Loucy (cell line): ENCODE measurements at regions not wholly inside any gene's neighbourhood (a gene's known extent, or its start where the extent isn't known, plus 50 kb on each side); places are given as distances from the start of the nearest gene placed in this dataset.

Source experiments
- EZH2phosphoT487 ChIP-seq: fragments of 200-600 bp; IDR thresholded peaks from 2 replicates; pipeline ENCODE4 v1.6.1; 2018; ENCODE audit warnings: antibody characterized with exemption, mild to moderate bottlenecking, moderate library complexity, borderline replicate concordance
- TF ChIP-seq, protein P1 (sequence below): fragments of 200-600 bp; sonication (generic); conservative IDR thresholded peaks from 2 replicates; pipeline ENCODE4 v1.5.1; 2014; ENCODE audit warnings: mild to moderate bottlenecking, antibody characterized with exemption, low read length

DNA sequence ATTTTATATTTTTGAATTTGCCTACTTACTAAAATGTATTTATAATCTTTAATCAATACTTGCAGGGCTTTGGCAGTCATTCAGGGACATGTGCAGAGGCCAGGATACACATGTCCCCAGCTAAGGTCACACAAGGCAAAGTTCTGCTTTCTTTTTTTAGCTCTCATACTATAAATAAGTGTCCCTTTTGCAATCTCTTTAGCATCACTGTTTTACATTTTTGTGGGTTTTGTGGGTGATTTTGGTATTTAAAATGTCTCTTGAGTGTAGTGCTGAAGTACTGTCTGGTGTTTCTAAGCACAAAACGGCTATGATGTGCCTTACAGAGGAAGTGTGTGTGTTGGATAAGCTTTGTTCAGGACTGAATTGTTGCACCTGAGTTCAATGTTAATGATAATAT, 309.0 kb upstream of the GULP1 start:
- TF ChIP-seq, protein P1, sequence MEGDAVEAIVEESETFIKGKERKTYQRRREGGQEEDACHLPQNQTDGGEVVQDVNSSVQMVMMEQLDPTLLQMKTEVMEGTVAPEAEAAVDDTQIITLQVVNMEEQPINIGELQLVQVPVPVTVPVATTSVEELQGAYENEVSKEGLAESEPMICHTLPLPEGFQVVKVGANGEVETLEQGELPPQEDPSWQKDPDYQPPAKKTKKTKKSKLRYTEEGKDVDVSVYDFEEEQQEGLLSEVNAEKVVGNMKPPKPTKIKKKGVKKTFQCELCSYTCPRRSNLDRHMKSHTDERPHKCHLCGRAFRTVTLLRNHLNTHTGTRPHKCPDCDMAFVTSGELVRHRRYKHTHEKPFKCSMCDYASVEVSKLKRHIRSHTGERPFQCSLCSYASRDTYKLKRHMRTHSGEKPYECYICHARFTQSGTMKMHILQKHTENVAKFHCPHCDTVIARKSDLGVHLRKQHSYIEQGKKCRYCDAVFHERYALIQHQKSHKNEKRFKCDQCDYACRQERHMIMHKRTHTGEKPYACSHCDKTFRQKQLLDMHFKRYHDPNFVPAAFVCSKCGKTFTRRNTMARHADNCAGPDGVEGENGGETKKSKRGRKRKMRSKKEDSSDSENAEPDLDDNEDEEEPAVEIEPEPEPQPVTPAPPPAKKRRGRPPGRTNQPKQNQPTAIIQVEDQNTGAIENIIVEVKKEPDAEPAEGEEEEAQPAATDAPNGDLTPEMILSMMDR = no peak
- TF ChIP-seq EZH2phosphoT487 = no peak
